Tibial nerve (tissue), 4 donors: ENCODE measurements at regions not wholly inside any gene's neighbourhood (a gene's known extent, or its start where the extent isn't known, plus 50 kb on each side); places are given as distances from the start of the nearest gene placed in this dataset.

Experiments used
- DNase-seq, 2 donors: peaks; one replicate each; pipeline ENCODE4 v3.0.0-alpha.2; 2019; ENCODE audit warnings: low spot score in 2 of 2
- H3K27ac ChIP-seq, 4 donors: fragments of 200-600 bp; sonication (generic) in 3 of 4; one replicate each; pipeline ENCODE4 v1.5.1; 2017 to 2019; ENCODE audit warnings: mild to moderate bottlenecking in 1 of 4
- H3K27me3 ChIP-seq, 2 donors: fragments of 200-600 bp; sonication (generic) in 1 of 2; one replicate each; pipeline versions ENCODE4 v1.5.1 to v1.6.0; 2017 to 2019
- H3K36me3 ChIP-seq, 3 donors: fragments of 200-600 bp; sonication (generic); one replicate each; pipeline ENCODE4 v1.5.1; 2018 to 2019
- H3K4me1 ChIP-seq, 4 donors: fragments of 200-600 bp; sonication (generic) in 3 of 4; one replicate each; pipeline ENCODE4 v1.5.1; 2017 to 2019
- H3K4me3 ChIP-seq, 4 donors: fragments of 200-600 bp; sonication (generic) in 3 of 4; one replicate each; pipeline ENCODE4 v1.5.1; 2017 to 2019; ENCODE audit warnings: mild to moderate bottlenecking in 1 of 4, moderate library complexity in 1 of 4
- H3K9me3 ChIP-seq, 4 donors: fragments of 200-600 bp; sonication (generic) in 3 of 4; one replicate each; pipeline ENCODE4 v1.5.1; 2017 to 2019
- CTCF ChIP-seq, 5 experiments: fragments of 200-600 bp in 3 of 5; fragments of 450-650 bp in 2 of 5; sonication (generic) in 3 of 5; IDR thresholded peaks; one replicate each; pipeline ENCODE4 v1.5.1; 2016 to 2019; ENCODE audit warnings: antibody characterized with exemption in 5 of 5, mild to moderate bottlenecking in 3 of 5, moderate library complexity in 2 of 5
- EP300 ChIP-seq, 2 donors: sonication (generic); formaldehyde crosslinking; IDR thresholded peaks; one replicate each; pipeline ENCODE4 v1.6.1; 2017; ENCODE audit warnings: antibody characterized with exemption in 2 of 2, mild to moderate bottlenecking in 1 of 2
- POLR2A ChIP-seq, 2 donors: fragments of 450-650 bp; IDR thresholded peaks; one replicate each; pipeline ENCODE4 v1.6.1; 2017; ENCODE audit warnings: antibody characterized with exemption in 2 of 2, mild to moderate bottlenecking in 2 of 2, moderate library complexity in 2 of 2
- WGBS, 2 donors: methylation state at CpG; one replicate each; pipeline ENCODE4 v1.1.5; 2018; 5-methylcytosine and 5-hydroxymethylcytosine counted together

GRCh38 chr5:4572311-4573100 is 567.6 kb upstream of the ADAMTS16 start:
- WGBS, 2 donors: 75 to 81% methylated on average over 6 of the region's 6 CpGs
- Histone ChIP-seq H3K36me3 (no peaks in the 10 kb centered on the region), H3K27ac (no peak overlapping the region), H3K9me3 (no peaks in the 10 kb centered on the region), H3K4me1 (no peaks in the 10 kb centered on the region), H3K4me3 (no peak overlapping the region), H3K27me3 (no peaks in the 10 kb centered on the region)
- no peak for TF ChIP-seq EP300 (IDR thresholded peaks at IDR 0.05)
- TF ChIP-seq CTCF (IDR thresholded peaks at IDR 0.05): no peak
- no peak for TF ChIP-seq POLR2A (IDR thresholded peaks at IDR 0.05)
- no peak for DNase-seq

- no peaks in the 10 kb centered on the region for H3K27me3 ChIP-seq
- H3K4me3 ChIP-seq: no peak overlapping the region
- TF ChIP-seq CTCF (IDR thresholded peaks at IDR 0.05) (no peak), POLR2A (IDR thresholded peaks at IDR 0.05) (no peak), EP300 (IDR thresholded peaks at IDR 0.05) (no peak)
- no peak for DNase-seq
- no peaks in the 10 kb centered on the region for H3K9me3 ChIP-seq
- H3K4me1 ChIP-seq: no peaks in the 10 kb centered on the region
- H3K36me3 ChIP-seq: no peaks in the 10 kb centered on the region
- 42 to 47% methylated on average over 4 of the region's 4 CpGs for WGBS, 2 donors
- H3K27ac ChIP-seq: no peak overlapping the region
These were observed 564.5 kb upstream of the ADAMTS16 start for GRCh38 chr5:4575608-4576007.

GRCh38 chr5:4576161-4576748 is 563.9 kb upstream of the ADAMTS16 start:
- TF ChIP-seq POLR2A (IDR thresholded peaks at IDR 0.05): no peak
- no peak for TF ChIP-seq CTCF (IDR thresholded peaks at IDR 0.05)
- TF ChIP-seq EP300 (IDR thresholded peaks at IDR 0.05): no peak
- H3K36me3 ChIP-seq: no peaks in the 10 kb centered on the region
- H3K27me3 ChIP-seq: no peaks in the 10 kb centered on the region
- whole genome bisulfite sequencing, 2 donors: 21 to 28% methylated on average over 4 of the region's 4 CpGs
- no peak overlapping the region for H3K27ac ChIP-seq
- no peaks in the 10 kb centered on the region for H3K4me1 ChIP-seq
- no peak overlapping the region for H3K4me3 ChIP-seq
- no peaks in the 10 kb centered on the region for H3K9me3 ChIP-seq
- no peak for DNase-seq

GRCh38 chr5:4576908-4577307 is 563.2 kb upstream of the ADAMTS16 start:
- H3K27ac ChIP-seq: no peak overlapping the region
- H3K4me1 ChIP-seq: no peaks in the 10 kb centered on the region
- no peak overlapping the region for H3K4me3 ChIP-seq
- 38 to 51% methylated on average over 14 of the region's 14 CpGs for WGBS, 2 donors
- TF ChIP-seq POLR2A (IDR thresholded peaks at IDR 0.05): no peak
- TF ChIP-seq EP300 (IDR thresholded peaks at IDR 0.05): no peak
- TF ChIP-seq CTCF (IDR thresholded peaks at IDR 0.05): no peak
- no peaks in the 10 kb centered on the region for H3K27me3 ChIP-seq
- no peaks in the 10 kb centered on the region for H3K36me3 ChIP-seq
- no peaks in the 10 kb centered on the region for H3K9me3 ChIP-seq
- DNase-seq: no peak

GRCh38 chr5:4579679-4580078 is 560.5 kb upstream of the ADAMTS16 start:
- 77 to 90% methylated on average over 7 of the region's 7 CpGs for WGBS, 2 donors
- Histone ChIP-seq H3K27me3 (no peaks in the 10 kb centered on the region), H3K36me3 (no peaks in the 10 kb centered on the region), H3K27ac (no peak overlapping the region), H3K4me3 (no peak overlapping the region), H3K4me1 (no peaks in the 10 kb centered on the region), H3K9me3 (no peaks in the 10 kb centered on the region)
- TF ChIP-seq EP300 (IDR thresholded peaks at IDR 0.05) (no peak), POLR2A (IDR thresholded peaks at IDR 0.05) (no peak), CTCF (IDR thresholded peaks at IDR 0.05) (no peak)
- no peak for DNase-seq
